NT2/D1 (cell line): ENCODE measurements at regions not wholly inside any gene's neighbourhood (a gene's known extent, or its start where the extent isn't known, plus 50 kb on each side); places are given as distances from the start of the nearest gene placed in this dataset.

Experiments used
- SUZ12 ChIP-seq: IDR thresholded peaks from 2 replicates; pipeline ENCODE4 v1.6.1; 2011; ENCODE audit not compliant: insufficient read length, insufficient read depth; ENCODE audit errors: extremely low read depth
- ZNF274 ChIP-seq: IDR thresholded peaks from 2 replicates; pipeline ENCODE4 v1.6.1; 2011; ENCODE audit warnings: mild to moderate bottlenecking, low read depth, low read length

GRCh38 chr10:43000651-43001426 lies 76.0 kb upstream of the RET start:
- TF ChIP-seq ZNF274 (no peak), SUZ12 (no peak)
